IPS-18c (cell line): ENCODE measurements at regions not wholly inside any gene's neighbourhood (a gene's known extent, or its start where the extent isn't known, plus 50 kb on each side); places are given as distances from the start of the nearest gene placed in this dataset.
A peak's percentile ranks its signal among the peaks of the same experiment; 100 is the strongest.

Experiments
- H3K4me3 ChIP-seq: 2 replicates; pipeline ENCODE4 v1.7.0; 2013; ENCODE audit warnings: low read depth, mild to moderate bottlenecking, low read length, moderate library complexity; ENCODE audit not compliant: insufficient read depth
- H3K9me3 ChIP-seq: one replicate; pipeline ENCODE4 v1.6.1; 2013; ENCODE audit warnings: mild to moderate bottlenecking, low read length, moderate library complexity; ENCODE audit not compliant: control insufficient read depth, insufficient read depth

DNA sequence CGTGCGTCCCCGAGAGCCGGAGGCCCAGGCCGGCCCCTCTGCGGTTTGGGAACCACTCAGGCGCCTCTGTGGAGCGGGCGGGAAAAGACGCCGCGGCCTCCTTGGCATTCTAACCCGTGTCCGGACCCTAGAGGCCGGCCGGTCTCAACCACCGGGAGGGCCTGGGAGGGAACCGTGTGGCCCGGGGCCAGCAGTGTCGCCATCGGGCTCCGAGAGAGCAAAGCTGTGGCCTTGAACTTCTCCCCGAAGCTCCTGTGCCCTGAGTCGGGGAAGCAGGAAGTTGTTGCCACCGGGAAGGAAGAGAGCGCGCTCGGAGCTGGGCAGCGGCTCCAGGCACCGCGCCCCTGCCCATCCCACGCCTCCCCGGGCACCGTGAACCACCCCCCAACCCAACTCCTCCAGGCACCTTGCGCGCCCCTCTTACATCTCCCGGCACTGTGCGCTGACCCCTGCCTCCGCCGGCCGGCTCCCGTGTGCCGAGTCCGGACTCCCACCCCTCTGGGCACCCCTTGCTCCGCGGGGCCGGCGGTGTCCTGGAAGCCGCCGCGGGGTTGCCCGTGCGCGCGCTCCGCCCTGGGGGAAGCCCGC, 80.0 kb upstream of the PPARA start:
- H3K4me3 ChIP-seq, result peak overlapping the region; percentile 73
- peaks cover 5% of the 10 kb centered on the region for H3K9me3 ChIP-seq

DNA sequence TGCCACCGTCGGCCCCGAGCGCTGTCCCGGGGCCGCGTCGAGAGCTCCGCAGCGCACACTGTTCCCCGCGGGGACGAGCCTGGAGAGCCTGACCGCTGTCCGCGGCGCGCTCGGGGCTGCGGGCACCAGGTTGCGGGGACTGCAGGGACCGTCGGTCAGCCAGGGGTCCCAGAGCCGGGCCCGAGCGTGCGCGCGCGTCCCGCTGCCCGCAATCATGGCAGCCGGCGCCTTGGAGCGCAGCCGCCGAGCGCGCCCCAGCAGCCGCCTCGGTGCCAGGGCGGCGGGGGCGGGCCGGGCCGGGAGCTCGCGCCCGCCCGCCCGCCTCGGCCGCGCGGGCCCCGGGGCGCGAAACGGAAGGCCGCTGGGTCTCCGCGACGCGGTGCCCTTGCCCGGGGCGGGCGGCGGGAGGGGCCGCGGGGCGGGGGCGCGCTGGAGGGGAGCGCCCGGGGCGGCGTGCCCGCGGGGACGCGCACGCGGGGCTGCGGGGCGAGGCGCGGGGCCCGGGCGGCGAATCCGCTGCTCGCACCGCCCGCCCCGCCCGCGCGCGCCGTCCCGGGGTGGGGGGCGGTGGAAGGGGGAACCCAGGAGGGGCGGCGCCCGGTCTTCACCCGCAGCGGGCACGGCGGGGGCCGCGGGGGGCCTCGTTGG, 79.4 kb upstream of the PPARA start:
- Histone ChIP-seq H3K4me3 (peak overlapping the region; percentile 73), H3K9me3 (peaks cover 5% of the 10 kb centered on the region)

GRCh38 chr22:46071451-46072109, 78.7 kb upstream of the PPARA start:
- Histone ChIP-seq H3K4me3 (peak overlapping the region; percentile 64), H3K9me3 (peaks cover 5% of the 10 kb centered on the region)

- H3K9me3 ChIP-seq, result peaks cover 5% of the 10 kb centered on the region
- H3K4me3 ChIP-seq, result peak overlapping the region; percentile 50
Measured at GRCh38 chr22:46072110-46072881, 78.0 kb upstream of the PPARA start.

DNA sequence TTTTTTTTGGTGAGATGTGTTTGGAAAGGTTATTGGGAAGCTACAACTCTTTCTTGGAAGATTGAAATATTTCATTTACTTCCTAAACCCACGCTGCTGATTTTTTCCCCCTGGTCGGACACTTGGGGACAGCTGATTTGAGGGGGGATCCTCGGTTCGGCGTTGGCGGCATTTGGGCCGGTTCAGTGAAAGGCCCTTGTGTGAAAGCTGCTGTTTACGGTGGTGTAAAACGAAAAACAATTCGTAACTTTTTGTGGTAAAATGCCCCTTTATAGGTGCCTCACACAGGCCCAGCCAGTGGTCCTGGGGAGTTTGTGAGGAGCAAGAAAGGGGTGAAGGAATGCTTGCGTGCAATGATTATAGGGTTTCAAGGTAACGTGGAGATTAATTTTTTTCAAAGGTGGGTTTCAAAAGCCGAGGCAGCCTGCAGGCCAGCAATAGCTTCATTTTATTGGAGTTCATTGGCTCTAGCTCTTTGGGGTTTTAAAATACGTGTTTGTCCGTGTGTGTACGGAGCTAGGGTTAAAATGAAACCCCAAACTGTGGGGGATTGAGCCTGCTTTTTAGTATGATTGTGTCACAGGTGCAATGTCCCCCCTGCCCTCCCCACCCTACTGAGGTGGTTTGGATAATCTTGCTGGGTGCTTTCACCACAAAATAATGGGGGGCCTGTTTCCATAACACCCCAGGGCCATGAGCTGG, 77.2 kb upstream of the PPARA start:
- H3K9me3 ChIP-seq, result peaks cover 5% of the 10 kb centered on the region
- H3K4me3 ChIP-seq, result peak overlapping the region; percentile 50; the same call in 1 of the 2 replicates

- no peak overlapping the region for H3K4me3 ChIP-seq
- H3K9me3 ChIP-seq, result peaks cover 5% of the 10 kb centered on the region
Measured at GRCh38 chr22:46073683-46074504, 76.4 kb upstream of the PPARA start.

GRCh38 chr22:46074771-46075551, 75.4 kb upstream of the PPARA start:
- Histone ChIP-seq H3K4me3 (no peak overlapping the region; the same call in 1 of the 2 replicates), H3K9me3 (peaks cover 3% of the 10 kb centered on the region)

- Histone ChIP-seq H3K4me3 (no peak overlapping the region), H3K9me3 (peaks cover 3% of the 10 kb centered on the region)
Measured at GRCh38 chr22:46075764-46076531, 74.4 kb upstream of the PPARA start.

GRCh38 chr22:46076651-46077339, 73.5 kb upstream of the PPARA start:
- peaks cover 3% of the 10 kb centered on the region for H3K9me3 ChIP-seq
- no peak overlapping the region for H3K4me3 ChIP-seq

- Histone ChIP-seq H3K4me3 (no peak overlapping the region), H3K9me3 (no peaks in the 10 kb centered on the region)
Measured at GRCh38 chr22:46077669-46078099, 72.6 kb upstream of the PPARA start.

GRCh38 chr22:46078241-46079092, 71.9 kb upstream of the PPARA start:
- Histone ChIP-seq H3K4me3 (no peak overlapping the region), H3K9me3 (no peaks in the 10 kb centered on the region)

- Histone ChIP-seq H3K4me3 (no peak overlapping the region), H3K9me3 (no peaks in the 10 kb centered on the region)
Measured at GRCh38 chr22:46079093-46079860, 71.0 kb upstream of the PPARA start.
